GM21526 (cell line): ENCODE measurements at regions not wholly inside any gene's neighbourhood (a gene's known extent, or its start where the extent isn't known, plus 50 kb on each side); places are given as distances from the start of the nearest gene placed in this dataset.
"Not testable (repeated sequence)": the region's sequence is repeated elsewhere in the genome, so short reads cannot be mapped to it uniquely, and the experiment has no call there.

Experiments
- ATAC-seq: cut with Tn5 transposase; IDR thresholded peaks from one replicate; pipeline ENCODE4 v1.9.1; 2021; ENCODE audit warnings: moderate library complexity; ENCODE audit not compliant: unreplicated experiment, low FRiP score

GRCh38 chr6:137968455-137968804 is 101.4 kb downstream of the TNFAIP3 start:
- no peak for ATAC-seq

GRCh38 chr6:137968901-137969300 is 101.8 kb downstream of the TNFAIP3 start:
- no peak for ATAC-seq

GRCh38 chr6:137969874-137970273 is 102.8 kb downstream of the TNFAIP3 start:
- ATAC-seq: no peak

- ATAC-seq: no peak
Observed at GRCh38 chr6:137970368-137970767, 103.3 kb downstream of the TNFAIP3 start.

GRCh38 chr6:137973201-137973600 is 106.1 kb downstream of the TNFAIP3 start:
- ATAC-seq: no peak

GRCh38 chr6:137975188-137975940 is 108.3 kb downstream of the TNFAIP3 start:
- ATAC-seq: no peak

- no peak for ATAC-seq
Observed at GRCh38 chr6:137976430-137976829, 109.4 kb downstream of the TNFAIP3 start.

- ATAC-seq: no peak
Observed at GRCh38 chr6:137977206-137977605, 110.1 kb downstream of the TNFAIP3 start.

GRCh38 chr6:137977814-137978213 is 110.8 kb downstream of the TNFAIP3 start:
- no peak for ATAC-seq

- ATAC-seq: peak; percentile 47
Observed at GRCh38 chr6:137978252-137978896, 111.3 kb downstream of the TNFAIP3 start.

GRCh38 chr6:137979263-137979662 is 112.2 kb downstream of the TNFAIP3 start:
- not testable (repeated sequence) for ATAC-seq

GRCh38 chr6:137980777-137981176 is 113.7 kb downstream of the TNFAIP3 start:
- no peak for ATAC-seq

GRCh38 chr6:137981758-137982157 is 114.7 kb downstream of the TNFAIP3 start:
- ATAC-seq: no peak

GRCh38 chr6:137982418-137983189 is 115.5 kb downstream of the TNFAIP3 start:
- no peak for ATAC-seq

GRCh38 chr6:137983269-137983668 is 116.2 kb downstream of the TNFAIP3 start:
- no peak for ATAC-seq

- no peak for ATAC-seq
Observed at GRCh38 chr6:137989664-137990063, 117.6 kb downstream of the PERP start.

- no peak for ATAC-seq
Observed at GRCh38 chr6:137995371-137995770, 111.8 kb downstream of the PERP start.

- ATAC-seq: no peak
Observed at GRCh38 chr6:137998461-137999019, 108.7 kb downstream of the PERP start.

- ATAC-seq: no peak
Observed at GRCh38 chr6:137999815-138000214, 107.4 kb downstream of the PERP start.

GRCh38 chr6:138000941-138001340 is 106.3 kb downstream of the PERP start:
- ATAC-seq: no peak

GRCh38 chr6:138001750-138002349 is 105.4 kb downstream of the PERP start:
- no peak for ATAC-seq
